Left hindlimb (tissue), 1 donor: ENCODE measurements at regions not wholly inside any gene's neighbourhood (a gene's known extent, or its start where the extent isn't known, plus 50 kb on each side); places are given as distances from the start of the nearest gene placed in this dataset.

Experiments used
- DNase-seq: peaks from one replicate; pipeline ENCODE4 v3.0.0-alpha.2; 2018

DNA sequence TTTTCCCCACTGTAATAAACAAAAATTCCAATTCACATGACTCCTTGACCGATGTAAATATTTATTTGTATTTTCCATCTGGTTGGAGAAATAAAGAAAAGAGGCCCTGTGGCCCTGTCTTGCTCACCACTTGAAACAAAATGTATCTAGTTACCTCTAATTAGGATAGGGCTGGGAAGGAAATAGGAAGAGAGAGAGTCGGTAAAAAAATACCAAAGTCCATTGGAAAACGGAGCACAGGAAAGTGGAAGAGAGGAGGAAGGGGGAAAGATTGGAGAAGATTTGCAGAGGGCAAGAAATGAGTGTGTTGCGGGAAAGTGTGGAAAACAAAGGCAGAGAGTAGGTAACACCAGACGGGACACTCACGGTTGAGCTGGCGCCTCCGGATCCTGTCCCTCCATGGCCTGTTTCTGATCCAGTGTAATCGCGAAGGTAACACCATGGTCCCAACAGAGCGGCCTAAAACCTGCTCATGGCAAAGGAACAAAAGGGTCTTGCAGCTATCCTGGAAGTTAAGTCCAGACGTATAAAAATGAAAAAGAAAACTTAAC, 105.8 kb upstream of the RIPOR2 start:
- no peak for DNase-seq

GRCh38 chr6:25042036-25042521, 106.3 kb upstream of the RIPOR2 start:
- no peak for DNase-seq

- DNase-seq: no peak
Observed at GRCh38 chr6:25042536-25042935, 106.8 kb upstream of the RIPOR2 start.

DNA sequence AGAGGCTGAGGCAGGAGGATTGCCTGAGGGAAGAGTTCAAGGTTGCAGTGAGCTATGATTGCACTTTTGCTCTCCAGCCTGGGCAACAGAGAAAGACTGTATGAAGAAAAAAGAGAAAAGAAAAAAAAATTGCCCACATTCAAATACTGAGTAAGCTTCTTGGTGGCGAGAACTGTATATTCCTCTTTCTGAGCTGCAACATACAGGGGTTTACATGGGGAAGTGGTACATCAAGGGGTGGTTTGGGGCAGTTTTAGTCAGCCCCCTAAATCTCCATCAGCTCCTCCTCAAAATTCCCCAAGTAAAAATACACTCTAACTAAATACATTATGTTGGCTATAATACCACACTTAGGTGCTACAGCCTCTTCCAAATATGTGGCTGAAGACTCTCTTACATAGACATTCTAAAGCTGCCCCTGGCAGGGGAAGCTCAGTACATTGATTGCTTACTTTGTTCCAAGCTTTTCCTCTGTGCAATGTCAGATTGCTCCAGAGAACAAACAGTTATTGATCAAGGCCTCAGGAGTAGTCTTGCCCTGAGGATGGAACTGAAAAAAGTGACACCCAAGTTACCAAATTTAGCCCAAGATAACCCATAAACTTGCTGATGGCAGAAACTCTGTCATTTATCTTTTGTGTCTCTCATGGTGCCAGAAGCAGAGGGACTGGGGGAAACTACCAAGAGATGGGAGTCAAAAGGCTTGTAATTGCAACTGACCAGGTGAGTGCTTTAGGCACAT, 107.4 kb upstream of the RIPOR2 start:
- no peak for DNase-seq

- DNase-seq: no peak
Observed at GRCh38 chr6:25043892-25044291, 108.1 kb upstream of the RIPOR2 start.

- no peak for DNase-seq
Observed at GRCh38 chr6:25046942-25047341, 111.2 kb upstream of the RIPOR2 start.

- DNase-seq: no peak
Observed at GRCh38 chr6:25050356-25050755, 114.6 kb upstream of the RIPOR2 start.

DNA sequence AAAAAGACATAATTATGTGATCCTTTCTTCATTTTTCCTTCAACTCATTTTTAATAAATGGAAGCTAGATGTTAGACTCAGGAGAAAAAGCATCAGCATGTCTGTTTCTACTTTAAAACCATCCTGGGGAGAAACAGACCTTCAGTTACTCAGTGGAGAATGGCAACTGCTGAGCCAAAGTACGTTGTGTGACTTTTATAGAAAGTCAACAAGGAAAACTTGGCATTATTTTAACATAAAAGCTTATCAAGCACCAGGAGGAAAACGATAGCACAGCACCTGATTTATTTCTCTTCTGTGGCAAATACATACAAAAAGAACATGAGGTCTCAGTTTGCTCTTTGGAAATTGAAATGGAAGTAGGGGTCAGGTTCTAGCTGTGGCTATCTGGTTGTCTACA, 115.3 kb upstream of the RIPOR2 start:
- no peak for DNase-seq

GRCh38 chr6:25052181-25052580, 116.4 kb upstream of the RIPOR2 start:
- no peak for DNase-seq

DNA sequence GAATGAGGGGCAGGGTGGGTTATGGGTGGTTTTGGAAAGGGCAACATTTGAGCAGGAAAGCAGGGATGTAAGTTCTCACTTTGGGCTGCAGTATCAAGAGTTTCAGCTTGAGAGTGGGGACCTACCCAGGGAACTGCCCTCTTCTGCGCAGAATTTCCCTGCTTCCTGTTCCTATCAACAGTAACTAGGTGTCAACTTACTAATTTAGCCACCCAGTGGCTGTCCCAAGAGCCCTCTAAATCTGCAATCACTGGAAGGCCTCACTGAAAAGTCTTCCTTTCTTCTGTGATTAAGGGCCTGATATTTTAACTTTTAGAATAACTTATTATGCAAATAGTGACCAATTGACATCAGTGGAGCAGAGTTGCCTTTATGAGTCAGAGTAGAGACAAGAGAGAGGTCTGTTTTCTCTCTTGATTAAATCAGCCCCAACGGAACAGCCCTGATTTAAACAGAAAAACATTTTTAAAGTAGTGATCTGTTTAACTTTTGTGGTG, 118.2 kb upstream of the RIPOR2 start:
- no peak for DNase-seq

- DNase-seq: no peak
Observed at GRCh38 chr6:25054469-25054868, 118.7 kb upstream of the RIPOR2 start.

DNA sequence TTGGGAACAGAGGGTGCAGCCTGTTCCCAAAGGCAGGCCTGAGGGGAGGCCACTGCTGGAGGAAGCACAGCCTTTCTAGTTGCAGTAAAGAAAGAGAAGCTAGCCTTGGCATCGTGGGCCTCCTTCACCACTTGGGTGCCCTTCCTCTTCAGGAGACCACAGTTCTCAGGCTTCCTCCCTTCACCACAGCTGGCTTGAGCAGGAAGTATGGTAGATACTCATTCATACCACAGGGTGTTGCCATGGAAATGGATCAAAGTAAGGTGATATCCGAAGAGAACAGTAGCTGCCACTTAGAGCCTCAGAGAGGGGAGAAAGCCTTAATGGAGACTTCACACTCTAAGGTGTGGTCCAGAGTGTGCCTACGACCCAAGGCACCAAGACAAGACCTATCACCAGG, 120.4 kb upstream of the RIPOR2 start:
- no peak for DNase-seq

DNA sequence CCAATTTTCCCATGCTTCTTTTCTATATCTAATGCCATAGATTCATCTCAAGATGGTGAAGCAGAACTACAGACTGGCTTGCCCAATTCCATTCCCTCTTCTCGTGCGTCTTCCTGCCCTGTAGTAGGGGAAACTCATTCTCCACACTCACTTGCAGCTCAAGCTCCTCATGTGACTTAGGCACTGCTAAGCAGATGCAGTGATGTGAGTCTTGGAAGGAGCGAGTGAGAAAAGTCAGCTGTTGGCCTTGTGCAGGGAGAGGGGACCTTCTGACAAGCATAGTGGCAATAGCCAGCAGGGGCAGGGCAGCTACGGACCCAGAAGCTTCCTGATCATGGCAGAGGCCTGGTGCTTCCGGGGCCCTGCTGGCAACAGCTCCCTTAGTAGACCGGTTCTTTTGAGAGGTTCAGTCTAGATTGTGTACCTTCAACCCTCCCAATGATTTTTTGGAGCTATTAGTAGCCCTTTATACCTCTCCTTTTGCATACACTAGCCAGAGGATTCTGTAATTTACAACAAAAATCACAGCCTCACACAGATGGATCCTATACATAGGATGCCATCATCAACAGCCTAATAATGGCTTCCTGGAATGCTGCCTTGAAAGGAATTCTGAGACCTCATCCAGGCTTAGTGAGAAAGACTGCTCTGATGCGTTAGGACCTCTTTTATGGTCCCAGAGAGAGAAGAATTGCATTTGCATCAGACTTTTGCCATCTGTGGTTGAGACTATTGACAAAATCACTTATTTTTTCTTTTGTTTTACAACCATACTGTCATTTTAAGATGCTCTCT, 121.5 kb upstream of the RIPOR2 start:
- DNase-seq: peak; percentile 36

GRCh38 chr6:25058441-25058840, 122.7 kb upstream of the RIPOR2 start:
- DNase-seq: no peak

GRCh38 chr6:25058941-25059340, 123.2 kb upstream of the RIPOR2 start:
- DNase-seq: no peak

GRCh38 chr6:25060522-25060921, 124.8 kb upstream of the RIPOR2 start:
- DNase-seq: no peak

DNA sequence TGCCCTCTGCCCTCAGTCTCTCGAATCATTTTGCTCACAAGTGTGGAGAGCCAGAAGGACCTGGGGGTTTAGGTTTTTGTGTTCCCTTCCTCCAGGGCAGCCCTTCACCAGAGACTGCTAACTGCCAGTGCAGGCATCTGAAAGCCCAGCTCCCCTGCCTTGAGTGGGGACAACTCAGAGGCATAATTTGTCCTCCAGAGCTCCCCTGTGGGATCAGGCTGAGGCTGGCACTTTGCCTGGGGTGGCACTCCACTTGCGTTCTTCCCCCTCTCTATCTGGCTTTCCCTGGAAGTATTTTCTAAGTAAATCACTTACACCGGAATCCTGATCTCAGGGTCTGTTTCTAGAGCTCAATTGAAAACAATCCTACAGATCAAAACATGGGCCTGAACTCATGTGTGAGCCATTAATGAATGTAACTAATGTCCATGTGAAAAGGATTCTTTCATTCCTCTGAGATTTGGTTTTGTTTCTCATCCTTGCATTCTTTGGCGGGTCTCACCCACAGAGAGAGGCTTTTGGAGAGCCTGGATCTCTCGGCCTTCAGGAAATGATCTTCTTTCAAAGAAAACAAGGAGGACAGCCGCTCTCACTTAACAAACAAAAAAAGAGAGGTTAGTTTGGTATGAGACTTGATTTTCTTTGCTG, 125.7 kb upstream of the RIPOR2 start:
- no peak for DNase-seq

- DNase-seq: no peak
Observed at GRCh38 chr6:25062070-25062811, 126.5 kb upstream of the RIPOR2 start.

- DNase-seq: no peak
Observed at GRCh38 chr6:25064006-25064405, 128.2 kb upstream of the RIPOR2 start.

GRCh38 chr6:25065666-25066065, 129.9 kb upstream of the RIPOR2 start:
- no peak for DNase-seq

DNA sequence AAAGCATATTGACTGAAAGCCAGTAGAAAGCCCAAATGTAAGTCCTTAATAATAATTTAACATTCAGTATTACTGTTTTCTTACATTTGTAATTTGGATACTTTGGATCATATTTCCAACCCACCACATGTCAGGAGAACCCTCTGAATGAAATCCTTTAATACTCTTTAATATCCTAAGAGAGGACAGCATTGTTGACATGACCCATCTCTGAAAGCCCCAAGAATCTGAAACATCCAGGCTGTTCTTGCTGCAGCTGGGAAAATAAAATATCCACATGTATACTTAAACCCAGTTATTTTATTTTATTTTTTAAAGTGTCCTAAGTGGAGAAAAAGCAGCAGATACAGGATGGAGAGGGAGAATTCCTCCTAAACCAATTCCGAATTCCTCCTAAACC, 130.8 kb upstream of the RIPOR2 start:
- no peak for DNase-seq

DNA sequence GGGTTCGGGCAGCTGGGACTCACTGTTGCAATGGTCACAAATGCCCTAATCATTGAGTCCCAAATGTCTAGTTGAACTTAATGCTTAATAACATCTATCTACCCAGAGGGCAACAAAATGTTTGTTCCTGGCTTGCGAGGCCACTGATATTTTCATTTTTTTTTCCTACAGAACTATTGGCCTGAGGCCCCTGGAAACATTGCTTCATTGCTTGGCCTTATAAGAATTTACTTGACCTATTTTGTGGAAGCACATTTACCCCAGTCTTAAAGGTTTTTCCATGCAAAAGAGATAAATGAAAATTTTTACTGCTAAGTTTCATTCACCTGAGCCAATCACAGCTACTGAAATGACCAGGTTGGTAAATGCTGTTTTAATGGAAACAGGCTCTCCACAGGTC, 133.1 kb upstream of the RIPOR2 start:
- no peak for DNase-seq
